ENCODE measurements at regions not wholly inside any gene's neighbourhood (a gene's known extent, or its start where the extent isn't known, plus 50 kb on each side); places are given as distances from the start of the nearest gene placed in this dataset.

DNA sequence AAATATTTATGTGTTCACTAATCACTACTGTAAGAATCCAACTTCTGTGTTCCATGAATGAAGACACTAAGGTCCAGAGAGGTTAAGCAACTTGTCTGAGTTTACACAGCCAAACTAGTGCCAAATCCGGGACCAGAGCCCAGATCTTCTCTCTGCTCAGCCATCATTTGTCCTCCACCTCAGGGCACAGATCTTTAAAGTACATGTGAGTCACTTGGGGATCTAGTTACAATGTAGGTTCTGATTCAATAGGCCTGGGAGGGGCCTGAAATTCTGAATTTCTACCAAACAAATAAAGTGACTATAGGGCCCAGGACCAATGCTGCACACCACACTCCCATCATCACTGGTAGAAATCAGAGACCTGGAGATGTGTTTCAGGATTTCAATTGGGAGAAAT is 162.9 kb downstream of the GXYLT1 start:
- no peak for DNase-seq

DNA sequence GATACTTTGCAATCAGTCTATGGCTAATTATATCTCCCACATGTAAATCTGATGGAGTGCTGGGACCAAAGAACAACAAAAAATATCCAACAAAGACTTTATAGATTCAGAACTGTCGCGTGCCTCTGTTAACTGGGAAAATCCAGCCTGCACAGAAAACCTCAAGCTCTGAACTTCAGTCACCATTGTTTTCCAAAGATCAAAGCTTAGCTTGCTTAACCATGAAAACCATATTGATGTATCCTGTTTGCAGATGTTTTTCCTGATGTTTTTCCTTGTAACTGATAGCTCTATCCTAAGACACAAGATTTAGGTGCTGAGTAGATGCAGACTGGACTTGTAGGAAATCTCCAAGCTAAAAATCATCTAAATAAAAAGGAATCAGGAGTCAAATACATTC is 163.7 kb downstream of the GXYLT1 start:
- DNase-seq = no peak

DNA sequence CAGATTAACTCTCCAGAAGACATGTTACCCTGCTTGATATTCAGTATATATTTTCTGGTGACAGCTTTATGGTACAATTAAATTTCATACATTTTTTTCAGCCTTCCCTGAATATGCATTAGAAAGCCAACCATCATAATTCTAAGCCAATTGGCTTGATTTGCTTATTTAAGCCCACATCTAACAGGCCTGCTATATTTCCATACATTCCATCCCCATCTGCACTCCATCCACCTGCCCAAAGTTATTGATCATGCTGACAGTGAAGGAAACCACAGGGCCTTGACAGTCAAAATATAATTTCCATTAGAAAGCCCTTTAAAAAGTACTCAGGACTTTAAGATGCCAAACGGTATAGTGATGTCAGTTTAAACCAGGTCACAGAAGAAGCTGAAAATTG is 164.3 kb downstream of the GXYLT1 start:
- DNase-seq = no peak

DNA sequence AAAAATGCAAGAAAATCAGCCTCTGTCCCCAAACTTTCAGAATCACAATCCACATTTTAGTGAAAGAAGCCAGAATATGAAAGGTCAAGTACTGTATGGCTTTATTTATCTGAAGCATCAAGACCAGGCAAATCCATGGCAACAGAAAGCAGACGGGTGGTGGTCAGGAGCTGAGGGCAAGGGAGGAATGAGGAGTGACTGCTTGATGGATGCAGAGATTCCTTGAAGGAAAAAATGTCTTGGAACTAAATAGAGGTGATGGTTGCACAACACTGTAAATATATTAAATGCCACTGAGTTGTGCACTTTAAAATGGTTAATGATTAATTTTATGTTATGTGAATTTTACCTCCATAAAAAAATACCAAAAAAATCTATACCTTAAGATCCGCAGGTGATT is 165.1 kb downstream of the GXYLT1 start:
- no peak for DNase-seq

DNA sequence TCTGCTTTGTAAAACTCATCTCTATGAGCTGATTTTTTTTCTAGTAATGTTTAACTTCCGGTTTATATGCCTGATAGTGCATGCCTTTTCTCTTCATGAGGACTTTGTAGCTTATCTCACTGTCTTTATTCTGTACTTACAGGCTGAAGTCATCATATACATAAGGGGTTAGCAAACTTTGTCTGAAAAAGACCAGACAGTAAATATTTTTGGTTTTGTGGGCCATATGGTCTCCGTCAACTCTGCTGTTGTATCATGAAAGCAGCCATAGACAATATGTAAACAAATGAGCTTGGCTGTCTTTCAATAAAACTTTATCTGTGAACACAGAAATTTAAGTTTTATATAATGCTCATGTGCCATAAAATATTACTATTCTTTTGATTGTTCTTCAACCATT is 172.1 kb downstream of the GXYLT1 start:
- DNase-seq = peak; percentile 63 to 68

DNA sequence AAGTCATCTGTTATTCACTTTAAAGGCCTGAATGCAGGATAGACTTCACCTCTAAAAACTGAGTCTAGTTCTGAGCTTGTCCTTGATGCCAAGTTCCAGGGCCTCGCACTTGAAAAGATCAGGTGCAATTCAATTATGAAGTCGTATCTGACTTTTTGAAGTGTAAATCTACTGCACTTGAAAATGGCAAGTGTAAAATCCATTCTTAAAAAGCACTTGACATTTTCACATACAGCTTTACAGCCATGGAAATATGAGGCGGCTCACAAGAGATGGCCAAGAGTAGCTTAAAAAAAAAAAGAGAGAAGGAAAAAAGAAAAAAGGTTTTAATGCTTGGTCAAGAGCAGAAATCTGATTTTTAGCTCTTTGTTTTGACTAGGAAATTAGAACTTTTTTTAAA is 172.5 kb downstream of the GXYLT1 start:
- DNase-seq = peak; percentile 19 to 26

DNA sequence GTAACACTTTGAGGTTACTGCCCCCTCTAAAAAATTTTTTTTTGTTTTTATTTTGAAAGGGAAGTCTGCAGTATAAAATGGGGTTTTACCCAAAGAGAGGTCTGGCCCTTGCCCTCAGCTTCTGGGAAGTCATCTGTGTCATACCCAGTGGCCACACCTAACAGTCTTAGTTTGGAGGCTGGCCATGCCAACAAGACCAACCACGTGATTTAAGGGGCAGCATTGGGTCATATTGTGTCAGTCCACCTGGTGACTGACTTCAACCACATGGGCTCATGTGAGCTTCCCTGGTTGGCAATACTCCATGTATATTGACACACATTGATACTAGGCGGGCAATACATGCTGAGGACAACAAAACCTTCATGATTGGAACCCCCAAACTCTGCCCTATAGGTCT is 173.9 kb downstream of the GXYLT1 start:
- no peak for DNase-seq

DNA sequence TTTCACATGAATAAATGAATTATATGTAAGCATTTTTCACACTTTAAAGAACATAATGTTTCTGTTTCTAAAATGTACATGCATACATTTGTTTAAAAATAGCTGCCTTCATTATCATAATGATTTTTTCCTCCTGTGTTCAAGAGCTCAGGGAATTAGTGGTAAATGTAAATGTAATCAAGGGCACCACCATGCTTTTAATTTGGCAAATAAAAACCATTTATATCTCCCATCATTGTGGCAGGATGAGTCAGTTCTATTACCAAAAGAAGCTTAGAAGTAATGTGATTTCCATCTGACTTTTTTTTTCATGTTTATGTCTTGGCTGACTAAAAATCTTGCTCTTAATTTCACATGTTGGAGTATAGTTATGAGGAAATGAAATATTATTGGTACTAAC is 176.1 kb downstream of the GXYLT1 start:
- no peak for DNase-seq

DNA sequence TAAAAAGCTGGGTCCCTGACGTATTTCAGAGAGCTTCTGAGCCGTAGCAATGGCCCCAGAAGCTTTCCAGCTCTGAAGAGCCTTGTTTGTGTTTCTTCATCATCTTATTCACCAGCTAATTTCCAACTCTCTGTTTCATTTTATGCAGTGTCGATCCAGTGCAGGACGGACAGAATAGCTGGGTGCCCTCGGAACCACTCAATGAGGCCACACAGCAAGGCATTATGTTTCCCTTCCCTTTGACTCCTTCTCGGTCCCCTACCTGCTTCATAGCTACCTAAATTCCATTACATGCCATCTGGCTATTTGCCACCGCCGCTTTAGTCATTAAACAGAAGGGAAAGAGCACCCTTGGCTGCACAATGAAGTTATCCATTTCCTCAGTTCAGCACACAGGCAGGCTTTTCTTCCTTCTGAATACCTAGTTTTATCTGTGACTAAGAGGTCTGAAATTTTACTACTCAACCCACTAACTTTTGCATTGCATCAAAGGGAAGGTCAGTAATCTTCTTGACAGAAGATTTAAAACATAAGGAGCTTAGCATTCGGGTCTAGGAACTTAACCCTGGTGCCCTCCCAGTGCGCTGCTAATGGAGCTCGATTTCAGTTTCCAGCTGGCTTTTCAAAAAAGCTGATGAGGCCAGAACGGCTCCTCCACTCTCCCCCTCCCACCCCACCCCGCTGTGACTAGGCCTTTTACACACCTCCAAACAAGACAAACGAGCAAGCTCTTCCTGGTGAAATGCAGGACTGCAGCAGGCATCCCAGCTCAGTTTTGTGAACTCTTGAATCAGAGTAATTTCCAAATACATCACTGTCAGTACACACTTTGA is 176.8 kb downstream of the GXYLT1 start:
- no peak for DNase-seq

DNA sequence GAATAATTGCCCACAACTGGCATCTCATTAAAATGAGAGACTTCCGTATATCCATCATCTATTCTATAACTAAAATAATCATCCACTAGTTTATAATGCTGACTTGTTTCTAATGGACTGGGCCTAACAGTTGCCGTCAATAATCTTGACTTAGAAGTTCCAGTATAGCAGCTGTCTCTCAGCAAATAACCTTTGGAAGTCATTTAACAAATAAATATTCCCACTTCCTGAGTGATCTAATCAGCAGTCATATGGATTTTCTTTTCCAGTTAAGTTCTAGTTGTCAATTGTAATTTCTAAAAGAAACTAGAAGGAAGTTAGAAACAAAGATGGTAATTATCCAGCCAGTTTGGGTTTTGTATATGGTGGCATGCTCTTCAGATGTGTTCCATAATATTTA is 177.8 kb downstream of the GXYLT1 start:
- DNase-seq = no peak

DNA sequence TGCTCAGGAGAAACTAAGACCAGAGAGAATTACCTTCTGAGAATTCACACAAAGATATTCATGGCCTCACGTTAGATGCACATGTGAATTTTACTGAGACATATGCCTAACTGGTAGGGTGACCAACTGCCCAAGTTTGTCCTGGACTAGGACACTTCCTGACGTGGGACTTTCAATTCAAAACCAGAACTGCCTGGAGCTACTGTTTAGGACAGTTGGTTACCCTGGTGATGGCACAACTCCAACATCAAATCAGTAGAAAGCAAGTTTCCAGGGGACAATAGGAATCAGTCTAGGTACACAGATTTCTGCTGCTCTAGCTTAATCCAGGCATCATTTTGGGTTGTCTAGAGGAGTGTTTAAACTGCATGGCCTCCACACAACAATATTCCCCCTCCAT is 178.7 kb downstream of the GXYLT1 start:
- no peak for DNase-seq

DNA sequence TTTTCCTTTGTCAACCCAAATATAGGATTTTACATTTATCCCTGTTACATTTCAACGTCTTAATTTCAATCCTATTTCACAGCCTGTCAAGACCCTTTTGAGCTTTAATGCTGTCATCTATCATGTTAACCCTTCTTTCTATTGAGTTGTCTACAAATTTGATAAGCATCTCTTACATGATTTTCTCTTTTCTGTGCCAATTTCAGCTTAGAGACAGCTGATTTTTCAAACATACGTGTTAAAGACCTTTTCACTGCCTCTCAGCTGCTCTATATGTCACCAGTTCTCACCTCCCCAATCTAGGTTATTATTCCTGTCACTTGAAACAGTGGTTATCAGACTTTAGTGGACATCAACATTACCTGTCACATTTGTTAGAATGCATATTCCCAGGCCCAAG is 181.3 kb downstream of the GXYLT1 start:
- DNase-seq = no peak

DNA sequence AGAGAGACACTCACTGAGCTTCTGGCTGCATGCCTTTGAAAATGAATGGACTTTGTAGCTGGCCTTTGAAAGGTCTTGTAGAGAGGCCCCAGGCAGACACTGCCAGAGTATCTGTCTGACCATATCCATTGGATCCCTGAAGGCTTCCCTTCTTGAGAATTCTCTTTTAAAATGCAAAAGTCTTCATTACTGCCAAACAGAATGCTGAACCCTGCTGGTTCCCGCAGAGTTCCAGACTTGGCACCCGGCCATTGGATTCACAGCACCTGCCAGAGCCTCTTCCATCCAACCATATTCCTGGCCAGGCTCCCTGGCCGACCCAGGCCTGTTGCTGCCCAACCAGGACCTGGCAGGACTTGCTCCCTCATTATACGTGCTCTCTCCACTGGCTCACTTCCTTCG is 182.5 kb downstream of the GXYLT1 start:
- DNase-seq = no peak

DNA sequence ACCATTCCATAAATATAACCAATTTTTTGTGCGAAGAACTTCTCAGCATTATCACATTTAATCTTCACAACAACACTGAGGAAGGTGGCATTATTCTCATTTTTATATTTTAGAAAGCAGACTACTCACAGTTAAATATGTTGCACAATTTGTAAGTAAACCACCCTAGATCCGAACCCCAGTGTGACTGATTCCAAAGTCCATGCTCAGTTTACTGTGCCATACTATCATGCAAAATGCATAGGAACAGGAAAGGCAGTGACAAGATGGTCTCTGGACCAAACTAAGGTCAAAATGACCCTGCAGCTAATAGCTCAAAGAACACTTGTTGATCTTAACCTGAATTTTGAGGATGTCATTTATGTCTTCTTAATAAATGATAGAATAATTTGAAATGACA is 185.4 kb downstream of the GXYLT1 start:
- no peak for DNase-seq

DNA sequence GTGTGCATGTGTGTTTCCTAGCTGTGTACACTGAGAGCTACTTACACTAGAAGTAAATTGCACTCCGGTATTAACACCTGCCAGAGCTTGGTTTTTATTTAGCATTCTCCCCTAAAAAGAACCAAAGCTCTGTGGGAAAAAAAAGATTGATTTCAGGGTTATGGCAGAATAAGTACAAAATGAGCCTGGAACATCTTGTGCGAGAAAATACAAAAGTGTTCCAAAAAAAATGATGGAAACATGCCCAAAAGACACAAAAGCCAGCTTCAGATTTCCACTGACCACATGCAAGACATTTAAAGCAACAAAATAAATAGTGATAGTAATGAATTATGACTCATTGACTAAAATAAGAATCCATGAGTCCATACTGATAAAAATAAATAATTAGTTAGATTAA is 188.3 kb downstream of the GXYLT1 start:
- no peak for DNase-seq

DNA sequence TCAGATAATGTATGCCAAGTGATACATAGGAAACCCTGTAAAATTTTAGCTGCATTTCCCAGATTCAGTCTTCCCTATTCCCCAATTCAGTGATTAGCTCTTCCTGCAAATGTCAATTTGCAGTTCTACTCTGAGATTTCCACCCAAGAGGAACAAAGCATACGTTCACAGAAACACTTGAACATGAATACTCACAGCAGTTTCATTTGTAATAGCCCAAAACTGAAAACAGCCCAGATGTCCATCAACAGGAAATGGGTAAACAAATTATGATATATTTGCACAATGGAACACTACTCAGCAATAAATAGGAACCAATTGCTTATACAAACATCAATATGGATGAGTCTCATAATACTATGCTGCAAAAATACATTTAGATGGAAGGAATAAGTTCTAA is 194.2 kb downstream of the GXYLT1 start:
- no peak for DNase-seq

DNA sequence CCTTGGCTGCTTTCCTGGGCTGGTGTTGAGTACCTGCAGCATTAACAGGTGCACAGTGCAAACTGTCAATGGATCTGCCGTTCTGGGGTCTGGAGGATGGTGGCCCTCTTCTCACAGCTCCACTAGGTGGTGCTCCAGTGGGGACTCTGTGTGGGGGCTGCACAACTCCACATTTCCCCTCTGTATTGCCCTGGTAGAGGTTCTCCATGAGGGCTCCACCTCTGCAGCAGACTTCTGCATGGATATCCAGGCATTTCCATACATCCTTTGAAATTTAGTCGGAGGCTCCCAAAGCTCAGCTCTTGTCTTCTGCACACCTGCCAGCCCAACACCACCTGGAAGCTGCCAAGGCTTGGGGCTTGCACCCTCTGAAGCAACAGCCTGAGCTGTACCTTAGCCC is 198.6 kb downstream of the GXYLT1 start:
- no peak for DNase-seq

DNA sequence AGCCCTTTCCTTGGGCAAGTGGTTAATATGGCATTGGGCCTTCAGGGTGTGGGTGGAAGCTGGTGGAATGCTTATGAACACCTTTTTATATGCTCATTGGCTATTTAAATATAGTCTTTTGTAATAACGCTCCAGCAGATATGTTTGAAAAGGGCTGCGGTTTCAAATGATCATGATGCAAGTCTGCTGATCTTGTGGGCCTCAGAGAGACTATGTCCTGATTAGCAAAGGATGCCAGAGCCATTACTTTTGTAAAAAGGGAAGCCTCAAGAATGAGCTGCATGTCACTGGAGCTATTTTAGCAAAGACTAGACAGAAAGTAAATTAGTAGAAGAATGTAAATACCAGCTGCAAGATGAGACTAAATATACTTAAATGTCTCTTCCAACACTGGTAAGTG is 200.5 kb downstream of the GXYLT1 start:
- DNase-seq = no peak

DNA sequence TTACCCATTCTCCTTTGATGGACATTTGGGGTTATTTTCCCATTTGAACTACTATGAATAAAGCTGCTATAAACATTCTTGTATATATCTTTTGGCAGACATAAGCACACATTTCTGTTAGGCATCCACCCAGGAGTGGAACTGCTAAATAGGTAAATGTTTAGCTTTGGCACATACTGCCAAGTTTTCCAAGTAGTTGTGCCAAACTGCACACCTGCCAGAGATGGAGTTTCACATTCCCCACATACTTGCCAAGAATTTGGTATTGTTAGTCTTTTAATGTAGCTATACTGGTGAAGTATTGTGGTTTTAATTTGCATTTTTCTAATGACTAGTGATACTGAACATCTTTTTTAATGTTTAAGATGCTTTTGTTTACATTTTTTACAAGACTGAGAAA is 201.0 kb downstream of the GXYLT1 start:
- no peak for DNase-seq

DNA sequence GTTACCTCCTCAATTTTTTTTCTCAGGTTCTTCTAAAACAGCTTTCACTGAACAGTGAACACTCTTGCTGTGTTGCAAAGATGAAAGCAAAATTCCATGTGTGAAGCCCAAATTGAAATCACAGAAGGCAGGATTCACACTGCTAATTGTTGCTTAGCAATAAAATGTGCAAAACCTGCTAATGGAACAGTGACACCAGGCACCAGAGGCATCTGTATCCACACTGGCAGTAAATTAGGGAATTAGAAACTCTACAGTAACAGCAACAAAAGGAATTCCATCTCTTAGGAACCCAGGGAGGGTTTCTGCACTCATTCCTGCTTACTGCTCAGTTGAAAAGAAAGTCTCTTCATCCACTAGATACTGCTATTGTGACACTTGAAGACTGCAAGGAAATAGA is 202.3 kb downstream of the GXYLT1 start:
- no peak for DNase-seq

DNA sequence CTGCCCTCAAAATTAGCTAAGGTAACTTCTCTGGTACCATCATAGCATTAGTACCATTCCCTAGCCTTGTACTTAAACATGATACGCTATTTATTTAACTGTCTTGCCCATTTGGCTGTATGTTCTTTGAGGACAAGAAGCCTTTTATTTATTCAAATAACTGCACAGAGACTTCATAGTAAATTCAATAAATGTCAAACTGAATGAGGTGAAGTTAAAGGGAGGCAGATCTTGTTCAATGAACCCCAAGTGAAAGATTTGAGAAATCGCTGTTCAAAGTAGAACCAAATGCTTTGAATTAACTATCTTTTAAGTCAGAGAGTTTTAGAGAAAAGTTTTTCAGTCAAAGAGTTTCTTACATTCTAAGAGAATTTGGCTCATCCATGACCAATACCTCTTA is 203.6 kb downstream of the GXYLT1 start:
- DNase-seq = no peak

DNA sequence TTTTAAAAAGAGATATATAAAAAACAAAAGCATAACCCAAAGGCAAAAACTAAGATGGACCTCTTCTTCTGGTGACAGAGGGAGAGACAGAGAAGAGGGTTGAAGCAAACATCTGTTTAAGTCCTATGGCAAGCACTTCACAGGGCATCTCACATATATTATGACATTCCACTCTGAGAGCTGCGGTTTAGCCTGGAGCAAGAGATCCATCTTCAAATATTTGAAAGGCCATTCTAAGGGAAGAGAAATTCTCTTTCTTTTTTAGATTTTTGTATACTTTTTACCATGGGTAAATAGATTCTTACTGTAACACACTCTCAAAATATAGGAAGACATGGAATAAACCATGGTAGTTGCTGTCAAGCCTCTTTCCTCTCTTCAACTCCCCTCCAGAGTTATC is 204.1 kb downstream of the GXYLT1 start:
- no peak for DNase-seq

DNA sequence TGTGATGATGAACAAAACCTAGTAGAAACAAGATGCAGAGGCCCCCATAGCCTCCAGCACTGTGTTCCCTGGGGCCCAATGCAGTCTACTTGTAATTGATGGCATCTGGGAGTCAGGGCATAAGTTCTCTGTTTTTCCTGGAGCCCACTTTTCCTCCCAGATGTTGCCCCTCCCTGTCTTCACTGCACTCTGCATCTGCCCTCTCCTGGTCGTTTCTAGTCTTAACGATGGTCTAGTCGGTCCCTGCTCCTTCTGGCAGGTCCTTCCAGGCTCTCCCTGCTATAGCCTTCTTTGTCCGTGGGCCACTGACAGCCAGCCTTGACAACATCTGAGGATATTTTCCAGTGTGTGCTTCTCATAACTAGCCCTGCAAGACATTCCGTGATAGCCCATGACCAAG is 208.3 kb downstream of the GXYLT1 start:
- no peak for DNase-seq

DNA sequence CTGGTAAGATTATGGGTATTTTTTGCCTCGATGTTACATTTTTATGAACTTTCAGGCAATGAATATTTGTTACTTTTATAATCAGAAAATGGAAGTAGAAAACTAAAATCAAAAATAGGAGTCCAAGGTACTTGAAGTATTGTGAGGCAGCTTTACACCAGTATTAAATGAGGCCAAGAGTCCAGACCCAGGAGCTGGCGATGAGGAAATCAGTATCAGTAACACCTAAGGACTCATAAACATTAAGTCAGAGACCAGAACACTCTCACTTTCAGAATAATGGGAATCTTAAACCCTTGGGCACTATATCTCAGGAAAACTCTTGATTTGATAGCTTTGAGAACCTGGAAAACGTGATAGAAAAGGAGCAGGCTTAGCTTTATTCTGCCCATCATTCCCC is 208.8 kb downstream of the GXYLT1 start:
- DNase-seq = no peak
